ENCODE measurements at regions not wholly inside any gene's neighbourhood (a gene's known extent, or its start where the extent isn't known, plus 50 kb on each side); places are given as distances from the start of the nearest gene placed in this dataset.

GRCh38 chr9:89825669-89826068 lies 220.9 kb downstream of the GADD45G start:
- Mint-ChIP-seq H3K36me3 (ENCODE audit: low read depth) (peaks cover 5% of the 10 kb centered on the region), H3K27me3 (peaks cover 4% of the 10 kb centered on the region), H3K9me3 (peaks cover 9% of the 10 kb centered on the region), H3K4me1 (peaks cover 25% of the 10 kb centered on the region), H3K4me3 (no peak overlapping the region), H3K27ac (peak overlapping the region; percentile 10)
- POLR2A ChIA-PET, result no interaction called here
- no peak for DNase-seq
- CTCF ChIA-PET, result interaction anchor here (1.7 kb wide), 1 partner anchor 30 kb away, joined by 4 read pairs; no protein-coding TSS in a partner anchor

- H3K9me3 Mint-ChIP-seq, result peaks cover 11% of the 10 kb centered on the region
- H3K4me3 Mint-ChIP-seq, result no peak overlapping the region
- CTCF ChIA-PET, result interaction anchor here (1.7 to 1.9 kb wide), 2 partner anchors 18 to 29 kb away, joined by 4 read pairs; no protein-coding TSS in a partner anchor
- no peak overlapping the region for H3K27ac Mint-ChIP-seq
- peaks cover 5% of the 10 kb centered on the region for H3K36me3 Mint-ChIP-seq (ENCODE audit: low read depth)
- POLR2A ChIA-PET, result no interaction called here
- peaks cover 25% of the 10 kb centered on the region for H3K4me1 Mint-ChIP-seq
- H3K27me3 Mint-ChIP-seq, result peaks cover 8% of the 10 kb centered on the region
- DNase-seq, result no peak
Measured at GRCh38 chr9:89826186-89826585, 221.4 kb downstream of the GADD45G start.

GRCh38 chr9:89829346-89829745 lies 224.5 kb downstream of the GADD45G start:
- Mint-ChIP-seq H3K36me3 (ENCODE audit: low read depth) (peaks cover 5% of the 10 kb centered on the region), H3K27me3 (peaks cover 23% of the 10 kb centered on the region), H3K27ac (no peak overlapping the region), H3K4me3 (no peak overlapping the region), H3K9me3 (peaks cover 11% of the 10 kb centered on the region), H3K4me1 (peaks cover 22% of the 10 kb centered on the region)
- ChIA-PET POLR2A (interaction anchor here (0.6 kb wide), 1 partner anchor 108 kb away, joined by 3 read pairs; no protein-coding TSS in a partner anchor), CTCF (interaction anchor here (1.1 to 1.8 kb wide), 3 partner anchors 16 to 226 kb away, joined by 4 to 5 read pairs (median 5); no protein-coding TSS in a partner anchor)
- DNase-seq, result no peak

- Mint-ChIP-seq H3K36me3 (ENCODE audit: low read depth) (no peaks in the 10 kb centered on the region), H3K4me3 (no peak overlapping the region), H3K9me3 (peaks cover 2% of the 10 kb centered on the region), H3K27me3 (peaks cover 26% of the 10 kb centered on the region), H3K27ac (no peak overlapping the region), H3K4me1 (peaks cover 10% of the 10 kb centered on the region)
- no peak for DNase-seq
- ChIA-PET POLR2A (interaction anchor here (0.6 kb wide), 1 partner anchor 126 kb away, joined by 3 read pairs; no protein-coding TSS in a partner anchor), CTCF (interaction anchor here (1.1 kb wide), 1 partner anchor 11 kb away, joined by 3 read pairs; no protein-coding TSS in a partner anchor)
Measured at GRCh38 chr9:89835666-89836065, 230.9 kb downstream of the GADD45G start.

GRCh38 chr9:89837162-89837933 lies 232.5 kb downstream of the GADD45G start:
- POLR2A ChIA-PET, result no interaction called here
- no peaks in the 10 kb centered on the region for H3K36me3 Mint-ChIP-seq (ENCODE audit: low read depth)

GRCh38 chr9:89837934-89838310 lies 233.1 kb downstream of the GADD45G start:
- peaks cover 19% of the 10 kb centered on the region for H3K27me3 Mint-ChIP-seq
- DNase-seq, result no peak
- peaks cover 10% of the 10 kb centered on the region for H3K4me1 Mint-ChIP-seq
- H3K27ac Mint-ChIP-seq, result no peak overlapping the region
- H3K36me3 Mint-ChIP-seq (ENCODE audit: low read depth), result no peaks in the 10 kb centered on the region
- ChIA-PET CTCF (no interaction called here), POLR2A (no interaction called here)
- H3K4me3 Mint-ChIP-seq, result no peak overlapping the region
- no peaks in the 10 kb centered on the region for H3K9me3 Mint-ChIP-seq

More at GRCh38 chr9:89837162-89837933, 232.5 kb downstream of the GADD45G start:
- Mint-ChIP-seq H3K4me1 (peaks cover 10% of the 10 kb centered on the region), H3K27ac (no peak overlapping the region), H3K9me3 (no peaks in the 10 kb centered on the region), H3K4me3 (no peak overlapping the region), H3K27me3 (peaks cover 22% of the 10 kb centered on the region)
- DNase-seq, result no peak
- CTCF ChIA-PET, result no interaction called here

- Mint-ChIP-seq H3K36me3 (ENCODE audit: low read depth) (no peaks in the 10 kb centered on the region), H3K4me3 (no peak overlapping the region), H3K9me3 (no peaks in the 10 kb centered on the region), H3K27me3 (peaks cover 14% of the 10 kb centered on the region), H3K27ac (no peak overlapping the region), H3K4me1 (peaks cover 10% of the 10 kb centered on the region)
- ChIA-PET POLR2A (no interaction called here), CTCF (no interaction called here)
- DNase-seq, result no peak
Measured at GRCh38 chr9:89838621-89839020, 233.8 kb downstream of the GADD45G start.

GRCh38 chr9:89839449-89839848 lies 234.6 kb downstream of the GADD45G start:
- Mint-ChIP-seq H3K4me3 (no peak overlapping the region), H3K27ac (no peak overlapping the region), H3K9me3 (no peaks in the 10 kb centered on the region), H3K27me3 (peaks cover 11% of the 10 kb centered on the region), H3K36me3 (ENCODE audit: low read depth) (no peaks in the 10 kb centered on the region), H3K4me1 (peaks cover 10% of the 10 kb centered on the region)
- DNase-seq, result no peak
- POLR2A ChIA-PET, result no interaction called here
- CTCF ChIA-PET, result interaction anchor here (0.5 to 1.6 kb wide), 2 partner anchors 34 to 185 kb away, joined by 3 read pairs; no protein-coding TSS in a partner anchor

- ChIA-PET POLR2A (no interaction called here), CTCF (interaction anchor here (0.5 to 1.6 kb wide), 3 partner anchors 34 to 204 kb away, joined by 3 read pairs; no protein-coding TSS in a partner anchor)
- Mint-ChIP-seq H3K4me3 (no peak overlapping the region), H3K4me1 (peaks cover 10% of the 10 kb centered on the region), H3K9me3 (no peaks in the 10 kb centered on the region), H3K27ac (no peak overlapping the region), H3K27me3 (peaks cover 7% of the 10 kb centered on the region), H3K36me3 (ENCODE audit: low read depth) (no peaks in the 10 kb centered on the region)
- no peak for DNase-seq
Measured at GRCh38 chr9:89839952-89840351, 235.1 kb downstream of the GADD45G start.

- Mint-ChIP-seq H3K4me3 (no peak overlapping the region), H3K9me3 (no peaks in the 10 kb centered on the region), H3K27me3 (peaks cover 5% of the 10 kb centered on the region), H3K4me1 (no peaks in the 10 kb centered on the region), H3K27ac (peak overlapping the region; percentile 68), H3K36me3 (ENCODE audit: low read depth) (no peaks in the 10 kb centered on the region)
- ChIA-PET POLR2A (no interaction called here), CTCF (no interaction called here)
- DNase-seq, result no peak
Measured at GRCh38 chr9:89841456-89841855, 236.6 kb downstream of the GADD45G start.

- Mint-ChIP-seq H3K9me3 (no peaks in the 10 kb centered on the region), H3K27me3 (peaks cover 7% of the 10 kb centered on the region), H3K4me3 (no peak overlapping the region), H3K27ac (no peak overlapping the region), H3K4me1 (no peaks in the 10 kb centered on the region), H3K36me3 (ENCODE audit: low read depth) (no peaks in the 10 kb centered on the region)
- ChIA-PET POLR2A (no interaction called here), CTCF (interaction anchor here (0.6 kb wide), 1 partner anchor 291 kb away, joined by 3 read pairs; no protein-coding TSS in a partner anchor)
- no peak for DNase-seq
Measured at GRCh38 chr9:89842267-89842768, 237.5 kb downstream of the GADD45G start.

- Mint-ChIP-seq H3K4me1 (no peaks in the 10 kb centered on the region), H3K27ac (no peak overlapping the region), H3K4me3 (no peak overlapping the region), H3K36me3 (ENCODE audit: low read depth) (no peaks in the 10 kb centered on the region), H3K9me3 (no peaks in the 10 kb centered on the region), H3K27me3 (peaks cover 7% of the 10 kb centered on the region)
- no peak for DNase-seq
- POLR2A ChIA-PET, result no interaction called here
- CTCF ChIA-PET, result no interaction called here
Measured at GRCh38 chr9:89843074-89843473, 238.3 kb downstream of the GADD45G start.

- Mint-ChIP-seq H3K4me3 (no peak overlapping the region), H3K9me3 (no peaks in the 10 kb centered on the region), H3K4me1 (no peaks in the 10 kb centered on the region), H3K27me3 (peaks cover 7% of the 10 kb centered on the region), H3K27ac (no peak overlapping the region), H3K36me3 (ENCODE audit: low read depth) (no peaks in the 10 kb centered on the region)
- no peak for DNase-seq
- POLR2A ChIA-PET, result no interaction called here
- CTCF ChIA-PET, result no interaction called here
Measured at GRCh38 chr9:89843591-89843990, 238.8 kb downstream of the GADD45G start.

Data from activated CD4-positive, alpha-beta T cell treated with anti-CD3 and anti-CD28 coated beads, Interleukin-2, amount 10 ng/mL, durations not matched to agents 7 days and 5 days (primary cell).